ENCODE measurements at regions not wholly inside any gene's neighbourhood (a gene's known extent, or its start where the extent isn't known, plus 50 kb on each side); places are given as distances from the start of the nearest gene placed in this dataset.

DNA sequence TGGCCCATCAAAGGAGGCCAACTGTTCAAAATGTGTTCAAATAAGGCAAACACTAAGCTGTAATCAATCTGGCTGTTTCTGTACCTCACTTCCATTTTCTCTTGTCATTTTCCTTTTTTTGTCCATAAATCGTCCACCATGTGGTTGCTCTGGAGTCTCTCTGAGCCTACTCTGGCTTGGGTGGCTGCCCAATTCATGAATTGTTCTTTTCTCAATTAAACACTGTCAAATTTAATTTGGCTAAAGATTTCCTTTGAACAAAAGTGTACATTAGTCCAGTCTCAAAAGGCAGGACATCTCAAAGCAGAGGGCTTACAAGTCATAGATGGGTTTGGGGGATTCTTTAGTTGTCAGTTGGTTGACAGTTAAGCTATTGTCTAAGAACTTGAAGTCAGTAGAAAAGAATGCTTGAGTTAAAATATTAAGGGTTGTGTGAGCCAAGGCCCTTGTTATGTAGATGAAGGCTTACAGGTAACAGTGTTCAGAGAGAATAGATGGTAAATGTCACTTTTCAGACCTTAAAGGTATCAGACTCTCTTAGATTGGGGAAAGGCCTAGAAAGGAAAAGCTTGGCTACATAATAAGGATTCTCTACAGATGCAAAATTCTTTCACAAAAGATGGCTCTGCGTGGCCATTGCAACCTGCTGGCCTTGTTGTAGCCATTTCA, 831.2 kb upstream of the CDH2 start:
- Histone ChIP-seq H3K4me3 (no peak overlapping the region), H3K27me3 (no peaks in the 10 kb centered on the region), H3K36me3 (no peaks in the 10 kb centered on the region), H3K9me3 (no peaks in the 10 kb centered on the region), H3K4me1 (no peaks in the 10 kb centered on the region), H3K27ac (no peak overlapping the region)
- intact Hi-C loops (cut with DNase I) = no loop called here
- no peak for ATAC-seq
- DNase-seq = no peak
- no peak for TF ChIP-seq CTCF (IDR thresholded peaks at IDR 0.05)

- TF ChIP-seq CTCF (IDR thresholded peaks at IDR 0.05) = no peak
- Histone ChIP-seq H3K27ac (no peak overlapping the region), H3K4me1 (no peaks in the 10 kb centered on the region), H3K4me3 (no peak overlapping the region), H3K36me3 (no peaks in the 10 kb centered on the region), H3K27me3 (no peaks in the 10 kb centered on the region), H3K9me3 (no peaks in the 10 kb centered on the region)
- ATAC-seq = no peak
- no peak for DNase-seq
- intact Hi-C loops (cut with DNase I) = no loop called here
Observed at GRCh38 chr18:29004921-29005320, 828.0 kb upstream of the CDH2 start.

- DNase-seq = no peak
- TF ChIP-seq CTCF (IDR thresholded peaks at IDR 0.05) = no peak
- no peak overlapping the region for H3K27ac ChIP-seq
- no peaks in the 10 kb centered on the region for H3K27me3 ChIP-seq
- intact Hi-C loops (cut with DNase I) = no loop called here
- H3K9me3 ChIP-seq = no peaks in the 10 kb centered on the region
- H3K4me1 ChIP-seq = no peaks in the 10 kb centered on the region
- no peaks in the 10 kb centered on the region for H3K36me3 ChIP-seq
- H3K4me3 ChIP-seq = no peak overlapping the region
- peak; percentile 93 for ATAC-seq
Observed at GRCh38 chr18:29003194-29003593, 826.3 kb upstream of the CDH2 start.

- Histone ChIP-seq H3K4me3 (no peak overlapping the region), H3K27me3 (no peaks in the 10 kb centered on the region), H3K36me3 (no peaks in the 10 kb centered on the region), H3K9me3 (no peaks in the 10 kb centered on the region), H3K4me1 (no peaks in the 10 kb centered on the region), H3K27ac (no peak overlapping the region)
- no peak for ATAC-seq
- no peak for DNase-seq
- no peak for TF ChIP-seq CTCF (IDR thresholded peaks at IDR 0.05)
- intact Hi-C loops (cut with DNase I) = no loop called here
Observed at GRCh38 chr18:29002747-29003146, 825.8 kb upstream of the CDH2 start.

DNA sequence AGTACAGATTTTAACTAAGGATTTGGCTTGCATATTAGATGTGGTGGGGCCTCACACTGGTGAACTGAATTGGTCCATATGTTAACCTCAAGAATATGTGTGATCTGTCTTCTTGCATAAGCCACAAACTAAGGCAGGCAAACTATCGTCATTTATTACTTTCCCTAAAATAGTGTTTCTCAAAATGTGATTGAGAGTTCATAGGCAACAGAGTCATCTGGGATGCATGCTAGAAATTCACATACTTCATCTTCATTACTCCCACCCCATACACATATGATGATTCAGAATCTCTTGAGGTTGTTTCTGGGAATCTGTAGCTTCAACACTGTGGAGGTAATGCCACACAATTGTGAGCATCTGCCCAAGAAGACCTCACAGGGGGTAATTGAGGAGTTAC, 822.8 kb upstream of the CDH2 start:
- no peak for ATAC-seq

More for the DNA sequence above, 822.8 kb upstream of the CDH2 start:
- H3K36me3 ChIP-seq = no peaks in the 10 kb centered on the region
- H3K4me3 ChIP-seq = no peak overlapping the region
- H3K9me3 ChIP-seq = no peaks in the 10 kb centered on the region
- DNase-seq = no peak
- H3K4me1 ChIP-seq = no peaks in the 10 kb centered on the region
- no peak overlapping the region for H3K27ac ChIP-seq
- intact Hi-C loops (cut with DNase I) = no loop called here
- H3K27me3 ChIP-seq = no peaks in the 10 kb centered on the region
- no peak for TF ChIP-seq CTCF (IDR thresholded peaks at IDR 0.05)

All from upper lobe of right lung (tissue), 1 donor.